GM23338 (cell line): ENCODE measurements at regions not wholly inside any gene's neighbourhood (a gene's known extent, or its start where the extent isn't known, plus 50 kb on each side); places are given as distances from the start of the nearest gene placed in this dataset.

Source experiments
- CREB1 ChIP-seq: fragments of 250-450 bp; sonication (Bioruptor Pico); IDR thresholded peaks from 2 replicates; pipeline ENCODE4 v1.5.0; 2020; ENCODE audit warnings: low read depth, mild to moderate bottlenecking, moderate library complexity
- EZH2 ChIP-seq: fragments of 200-600 bp; sonication (generic); IDR thresholded peaks from one replicate; pipeline ENCODE4 v1.8.0; 2017; ENCODE audit warnings: antibody characterized with exemption, mild to moderate bottlenecking, low read depth; ENCODE audit not compliant: unreplicated experiment
- EZH2phosphoT487 ChIP-seq: fragments of 200-600 bp; sonication (generic); IDR thresholded peaks from one replicate; pipeline ENCODE4 v1.8.1; 2018; ENCODE audit warnings: antibody characterized with exemption; ENCODE audit not compliant: unreplicated experiment
- JUNB ChIP-seq: IDR thresholded peaks from one replicate; pipeline ENCODE4 v1.6.1; 2016; ENCODE audit warnings: antibody characterized with exemption; ENCODE audit not compliant: unreplicated experiment
- NANOG ChIP-seq: IDR thresholded peaks from 2 replicates; pipeline ENCODE4 v1.6.1; 2016; ENCODE audit warnings: antibody characterized with exemption, borderline replicate concordance
- POLR2AphosphoS5 ChIP-seq: IDR thresholded peaks from 2 replicates; pipeline ENCODE4 v1.6.1; 2016; ENCODE audit warnings: antibody characterized with exemption, low read depth
- STAT1 ChIP-seq: IDR thresholded peaks from one replicate; pipeline ENCODE4 v1.6.1; 2016; ENCODE audit warnings: antibody characterized with exemption; ENCODE audit not compliant: unreplicated experiment
- ZNF114 ChIP-seq: fragments of 250-450 bp; sonication (Bioruptor Pico); IDR thresholded peaks from 2 replicates; pipeline ENCODE4 v1.5.0; 2020; ENCODE audit warnings: mild to moderate bottlenecking, moderate library complexity
- TF ChIP-seq, protein P1 (sequence below), 2 experiments: fragments of 200-600 bp in 1 of 2; sonication (generic) in 1 of 2; conservative IDR thresholded peaks; 2 replicates each; pipeline versions ENCODE4 v1.5.1 to v1.6.1; 2016 to 2017; ENCODE audit warnings: antibody characterized with exemption in 2 of 2, low read depth in 2 of 2, mild to moderate bottlenecking in 2 of 2, moderate library complexity in 1 of 2
- TF ChIP-seq, protein P2 (sequence below): IDR thresholded peaks from one replicate; pipeline ENCODE4 v1.6.1; 2018; ENCODE audit warnings: antibody characterized with exemption; ENCODE audit not compliant: unreplicated experiment
- TF ChIP-seq, protein P3 (sequence below): IDR thresholded peaks from 2 replicates; pipeline ENCODE4 v1.6.1; 2016; ENCODE audit warnings: antibody characterized with exemption
- TF ChIP-seq, protein P4 (sequence below): fragments of 250-450 bp; sonication (Bioruptor Pico); IDR thresholded peaks from 2 replicates; pipeline ENCODE4 v1.5.0; 2020; ENCODE audit warnings: mild to moderate bottlenecking, moderate library complexity

DNA sequence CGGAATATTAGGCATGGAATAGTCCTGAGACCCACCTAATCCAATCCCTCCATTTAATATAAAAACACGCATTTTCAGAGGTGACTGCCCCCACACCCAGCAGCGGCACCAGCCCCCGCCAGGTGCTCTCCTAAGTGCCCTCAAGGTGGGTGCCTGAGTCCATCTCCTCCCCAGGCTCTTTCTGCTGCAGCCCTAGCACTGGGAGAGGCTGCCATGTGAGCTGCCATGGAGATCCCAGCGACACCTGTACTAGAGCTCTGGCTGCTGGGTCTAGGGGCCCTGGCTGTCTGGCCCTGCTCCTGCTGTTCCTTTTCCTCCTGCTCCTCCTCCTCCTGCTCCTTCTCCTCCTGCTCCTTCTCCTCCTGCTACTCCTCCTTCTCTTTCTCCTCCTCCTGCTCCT is 191.1 kb upstream of the BMPER start:
- no peak for TF ChIP-seq POLR2AphosphoS5
- TF ChIP-seq EZH2: no peak
- TF ChIP-seq, protein P1, sequence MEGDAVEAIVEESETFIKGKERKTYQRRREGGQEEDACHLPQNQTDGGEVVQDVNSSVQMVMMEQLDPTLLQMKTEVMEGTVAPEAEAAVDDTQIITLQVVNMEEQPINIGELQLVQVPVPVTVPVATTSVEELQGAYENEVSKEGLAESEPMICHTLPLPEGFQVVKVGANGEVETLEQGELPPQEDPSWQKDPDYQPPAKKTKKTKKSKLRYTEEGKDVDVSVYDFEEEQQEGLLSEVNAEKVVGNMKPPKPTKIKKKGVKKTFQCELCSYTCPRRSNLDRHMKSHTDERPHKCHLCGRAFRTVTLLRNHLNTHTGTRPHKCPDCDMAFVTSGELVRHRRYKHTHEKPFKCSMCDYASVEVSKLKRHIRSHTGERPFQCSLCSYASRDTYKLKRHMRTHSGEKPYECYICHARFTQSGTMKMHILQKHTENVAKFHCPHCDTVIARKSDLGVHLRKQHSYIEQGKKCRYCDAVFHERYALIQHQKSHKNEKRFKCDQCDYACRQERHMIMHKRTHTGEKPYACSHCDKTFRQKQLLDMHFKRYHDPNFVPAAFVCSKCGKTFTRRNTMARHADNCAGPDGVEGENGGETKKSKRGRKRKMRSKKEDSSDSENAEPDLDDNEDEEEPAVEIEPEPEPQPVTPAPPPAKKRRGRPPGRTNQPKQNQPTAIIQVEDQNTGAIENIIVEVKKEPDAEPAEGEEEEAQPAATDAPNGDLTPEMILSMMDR (conservative IDR thresholded peaks at IDR 0.05; ENCODE audit: low read depth in 2 of 2): no peak
- TF ChIP-seq EZH2phosphoT487: no peak
- TF ChIP-seq CREB1 (CRISPR knock-in tag): no peak
- no peak for TF ChIP-seq JUNB
- TF ChIP-seq, protein P2, sequence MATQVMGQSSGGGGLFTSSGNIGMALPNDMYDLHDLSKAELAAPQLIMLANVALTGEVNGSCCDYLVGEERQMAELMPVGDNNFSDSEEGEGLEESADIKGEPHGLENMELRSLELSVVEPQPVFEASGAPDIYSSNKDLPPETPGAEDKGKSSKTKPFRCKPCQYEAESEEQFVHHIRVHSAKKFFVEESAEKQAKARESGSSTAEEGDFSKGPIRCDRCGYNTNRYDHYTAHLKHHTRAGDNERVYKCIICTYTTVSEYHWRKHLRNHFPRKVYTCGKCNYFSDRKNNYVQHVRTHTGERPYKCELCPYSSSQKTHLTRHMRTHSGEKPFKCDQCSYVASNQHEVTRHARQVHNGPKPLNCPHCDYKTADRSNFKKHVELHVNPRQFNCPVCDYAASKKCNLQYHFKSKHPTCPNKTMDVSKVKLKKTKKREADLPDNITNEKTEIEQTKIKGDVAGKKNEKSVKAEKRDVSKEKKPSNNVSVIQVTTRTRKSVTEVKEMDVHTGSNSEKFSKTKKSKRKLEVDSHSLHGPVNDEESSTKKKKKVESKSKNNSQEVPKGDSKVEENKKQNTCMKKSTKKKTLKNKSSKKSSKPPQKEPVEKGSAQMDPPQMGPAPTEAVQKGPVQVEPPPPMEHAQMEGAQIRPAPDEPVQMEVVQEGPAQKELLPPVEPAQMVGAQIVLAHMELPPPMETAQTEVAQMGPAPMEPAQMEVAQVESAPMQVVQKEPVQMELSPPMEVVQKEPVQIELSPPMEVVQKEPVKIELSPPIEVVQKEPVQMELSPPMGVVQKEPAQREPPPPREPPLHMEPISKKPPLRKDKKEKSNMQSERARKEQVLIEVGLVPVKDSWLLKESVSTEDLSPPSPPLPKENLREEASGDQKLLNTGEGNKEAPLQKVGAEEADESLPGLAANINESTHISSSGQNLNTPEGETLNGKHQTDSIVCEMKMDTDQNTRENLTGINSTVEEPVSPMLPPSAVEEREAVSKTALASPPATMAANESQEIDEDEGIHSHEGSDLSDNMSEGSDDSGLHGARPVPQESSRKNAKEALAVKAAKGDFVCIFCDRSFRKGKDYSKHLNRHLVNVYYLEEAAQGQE: no peak
- TF ChIP-seq, protein P3, sequence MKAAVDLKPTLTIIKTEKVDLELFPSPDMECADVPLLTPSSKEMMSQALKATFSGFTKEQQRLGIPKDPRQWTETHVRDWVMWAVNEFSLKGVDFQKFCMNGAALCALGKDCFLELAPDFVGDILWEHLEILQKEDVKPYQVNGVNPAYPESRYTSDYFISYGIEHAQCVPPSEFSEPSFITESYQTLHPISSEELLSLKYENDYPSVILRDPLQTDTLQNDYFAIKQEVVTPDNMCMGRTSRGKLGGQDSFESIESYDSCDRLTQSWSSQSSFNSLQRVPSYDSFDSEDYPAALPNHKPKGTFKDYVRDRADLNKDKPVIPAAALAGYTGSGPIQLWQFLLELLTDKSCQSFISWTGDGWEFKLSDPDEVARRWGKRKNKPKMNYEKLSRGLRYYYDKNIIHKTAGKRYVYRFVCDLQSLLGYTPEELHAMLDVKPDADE: no peak
- no peak for TF ChIP-seq NANOG
- TF ChIP-seq ZNF114 (CRISPR knock-in tag): no peak
- no peak for TF ChIP-seq STAT1
- TF ChIP-seq, protein P4, sequence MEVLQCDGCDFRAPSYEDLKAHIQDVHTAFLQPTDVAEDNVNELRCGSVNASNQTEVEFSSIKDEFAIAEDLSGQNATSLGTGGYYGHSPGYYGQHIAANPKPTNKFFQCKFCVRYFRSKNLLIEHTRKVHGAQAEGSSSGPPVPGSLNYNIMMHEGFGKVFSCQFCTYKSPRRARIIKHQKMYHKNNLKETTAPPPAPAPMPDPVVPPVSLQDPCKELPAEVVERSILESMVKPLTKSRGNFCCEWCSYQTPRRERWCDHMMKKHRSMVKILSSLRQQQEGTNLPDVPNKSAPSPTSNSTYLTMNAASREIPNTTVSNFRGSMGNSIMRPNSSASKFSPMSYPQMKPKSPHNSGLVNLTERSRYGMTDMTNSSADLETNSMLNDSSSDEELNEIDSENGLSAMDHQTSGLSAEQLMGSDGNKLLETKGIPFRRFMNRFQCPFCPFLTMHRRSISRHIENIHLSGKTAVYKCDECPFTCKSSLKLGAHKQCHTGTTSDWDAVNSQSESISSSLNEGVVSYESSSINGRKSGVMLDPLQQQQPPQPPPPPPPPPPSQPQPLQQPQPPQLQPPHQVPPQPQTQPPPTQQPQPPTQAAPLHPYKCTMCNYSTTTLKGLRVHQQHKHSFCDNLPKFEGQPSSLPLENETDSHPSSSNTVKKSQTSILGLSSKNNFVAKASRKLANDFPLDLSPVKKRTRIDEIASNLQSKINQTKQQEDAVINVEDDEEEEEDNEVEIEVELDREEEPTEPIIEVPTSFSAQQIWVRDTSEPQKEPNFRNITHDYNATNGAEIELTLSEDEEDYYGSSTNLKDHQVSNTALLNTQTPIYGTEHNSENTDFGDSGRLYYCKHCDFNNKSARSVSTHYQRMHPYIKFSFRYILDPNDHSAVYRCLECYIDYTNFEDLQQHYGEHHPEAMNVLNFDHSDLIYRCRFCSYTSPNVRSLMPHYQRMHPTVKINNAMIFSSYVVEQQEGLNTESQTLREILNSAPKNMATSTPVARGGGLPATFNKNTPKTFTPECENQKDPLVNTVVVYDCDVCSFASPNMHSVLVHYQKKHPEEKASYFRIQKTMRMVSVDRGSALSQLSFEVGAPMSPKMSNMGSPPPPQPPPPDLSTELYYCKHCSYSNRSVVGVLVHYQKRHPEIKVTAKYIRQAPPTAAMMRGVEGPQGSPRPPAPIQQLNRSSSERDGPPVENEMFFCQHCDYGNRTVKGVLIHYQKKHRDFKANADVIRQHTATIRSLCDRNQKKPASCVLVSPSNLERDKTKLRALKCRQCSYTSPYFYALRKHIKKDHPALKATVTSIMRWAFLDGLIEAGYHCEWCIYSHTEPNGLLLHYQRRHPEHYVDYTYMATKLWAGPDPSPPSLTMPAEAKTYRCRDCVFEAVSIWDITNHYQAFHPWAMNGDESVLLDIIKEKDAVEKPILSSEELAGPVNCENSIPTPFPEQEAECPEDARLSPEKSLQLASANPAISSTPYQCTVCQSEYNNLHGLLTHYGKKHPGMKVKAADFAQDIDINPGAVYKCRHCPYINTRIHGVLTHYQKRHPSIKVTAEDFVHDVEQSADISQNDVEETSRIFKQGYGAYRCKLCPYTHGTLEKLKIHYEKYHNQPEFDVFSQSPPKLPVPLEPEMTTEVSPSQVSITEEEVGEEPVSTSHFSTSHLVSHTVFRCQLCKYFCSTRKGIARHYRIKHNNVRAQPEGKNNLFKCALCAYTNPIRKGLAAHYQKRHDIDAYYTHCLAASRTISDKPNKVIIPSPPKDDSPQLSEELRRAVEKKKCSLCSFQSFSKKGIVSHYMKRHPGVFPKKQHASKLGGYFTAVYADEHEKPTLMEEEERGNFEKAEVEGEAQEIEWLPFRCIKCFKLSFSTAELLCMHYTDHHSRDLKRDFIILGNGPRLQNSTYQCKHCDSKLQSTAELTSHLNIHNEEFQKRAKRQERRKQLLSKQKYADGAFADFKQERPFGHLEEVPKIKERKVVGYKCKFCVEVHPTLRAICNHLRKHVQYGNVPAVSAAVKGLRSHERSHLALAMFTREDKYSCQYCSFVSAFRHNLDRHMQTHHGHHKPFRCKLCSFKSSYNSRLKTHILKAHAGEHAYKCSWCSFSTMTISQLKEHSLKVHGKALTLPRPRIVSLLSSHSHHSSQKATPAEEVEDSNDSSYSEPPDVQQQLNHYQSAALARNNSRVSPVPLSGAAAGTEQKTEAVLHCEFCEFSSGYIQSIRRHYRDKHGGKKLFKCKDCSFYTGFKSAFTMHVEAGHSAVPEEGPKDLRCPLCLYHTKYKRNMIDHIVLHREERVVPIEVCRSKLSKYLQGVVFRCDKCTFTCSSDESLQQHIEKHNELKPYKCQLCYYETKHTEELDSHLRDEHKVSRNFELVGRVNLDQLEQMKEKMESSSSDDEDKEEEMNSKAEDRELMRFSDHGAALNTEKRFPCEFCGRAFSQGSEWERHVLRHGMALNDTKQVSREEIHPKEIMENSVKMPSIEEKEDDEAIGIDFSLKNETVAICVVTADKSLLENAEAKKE (CRISPR knock-in tag): no peak
